Lower leg skin (tissue), 4 donors: ENCODE measurements at regions not wholly inside any gene's neighbourhood (a gene's known extent, or its start where the extent isn't known, plus 50 kb on each side); places are given as distances from the start of the nearest gene placed in this dataset.

ENCODE experiments used
- DNase-seq, 2 donors: peaks; one replicate each; pipeline ENCODE4 v3.0.0-alpha.2; 2019; ENCODE audit warnings: low spot score in 2 of 2
- H3K4me3 ChIP-seq: fragments of 200-600 bp; sonication (generic); 2 replicates; pipeline ENCODE4 v1.5.1; 2017; ENCODE audit warnings: mild to moderate bottlenecking, low read depth; ENCODE audit not compliant: poor library complexity, severe bottlenecking
- CTCF ChIP-seq, 3 donors: fragments of 450-650 bp; IDR thresholded peaks; one replicate each; pipeline ENCODE4 v1.5.1; 2016; ENCODE audit warnings: antibody characterized with exemption in 3 of 3, mild to moderate bottlenecking in 3 of 3, moderate library complexity in 2 of 3
- POLR2A ChIP-seq, 2 donors: fragments of 450-650 bp; IDR thresholded peaks; one replicate each; pipeline ENCODE4 v1.6.1; 2016 to 2017; ENCODE audit warnings: antibody characterized with exemption in 2 of 2, mild to moderate bottlenecking in 1 of 2, moderate library complexity in 1 of 2
- WGBS, 2 donors: methylation state at CpG; one replicate each; pipeline ENCODE4 v1.1.5; 2018; 5-methylcytosine and 5-hydroxymethylcytosine counted together
- intact Hi-C: fragments of 100-400 bp; cut with DNase I; formaldehyde crosslinking; loops from one replicate; pipeline ENCODE4 v1.15.0; 2023; ENCODE audit warnings: low total_unique reads

GRCh38 chr22:34709641-34710040 is 356.3 kb upstream of the ISX start:
- DNase-seq = no peak
- intact Hi-C loops = no loop called here
- 60% methylated on average over 2 of the region's 2 CpGs for WGBS, 2 donors
- H3K4me3 ChIP-seq = no peak overlapping the region
- TF ChIP-seq POLR2A (IDR thresholded peaks at IDR 0.05) = no peak
- TF ChIP-seq CTCF (IDR thresholded peaks at IDR 0.05) = no peak

GRCh38 chr22:34722901-34723300 is 343.1 kb upstream of the ISX start:
- DNase-seq = no peak
- WGBS, 2 donors = 61 to 68% methylated on average over 2 of the region's 2 CpGs
- intact Hi-C loops = no loop called here
- no peak for TF ChIP-seq CTCF (IDR thresholded peaks at IDR 0.05)
- no peak for TF ChIP-seq POLR2A (IDR thresholded peaks at IDR 0.05)
- H3K4me3 ChIP-seq = no peak overlapping the region

DNA sequence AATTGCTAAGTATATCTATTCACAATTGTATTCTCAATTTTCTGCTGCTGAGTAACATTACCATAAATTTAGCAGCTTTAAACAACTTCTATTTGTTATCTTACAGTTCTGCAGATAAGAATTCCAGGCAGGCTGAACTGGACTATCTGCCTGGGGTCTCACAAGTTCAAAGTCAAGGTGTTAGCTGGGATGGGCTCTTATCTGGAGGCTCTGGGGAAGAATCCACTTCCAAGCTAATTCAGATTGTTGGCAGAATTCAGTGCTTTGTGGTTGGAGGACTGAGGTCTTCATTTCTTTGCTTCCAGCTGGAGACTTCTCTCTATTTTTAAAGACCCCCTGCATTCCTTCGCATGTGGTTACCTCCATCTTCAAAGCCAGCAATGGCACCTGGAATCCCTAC is 329.9 kb upstream of the ISX start:
- WGBS, 2 donors = 81 to 97% methylated on average over 1 of the region's 1 CpG
- TF ChIP-seq CTCF (IDR thresholded peaks at IDR 0.05) (no peak), POLR2A (IDR thresholded peaks at IDR 0.05) (no peak)
- intact Hi-C loops = no loop called here
- no peak for DNase-seq
- no peak overlapping the region for H3K4me3 ChIP-seq

- intact Hi-C loops = no loop called here
- no peak overlapping the region for H3K4me3 ChIP-seq
- no peak for TF ChIP-seq POLR2A (IDR thresholded peaks at IDR 0.05)
- no peak for TF ChIP-seq CTCF (IDR thresholded peaks at IDR 0.05)
- WGBS, 2 donors = 26 to 41% methylated on average over 3 of the region's 3 CpGs
- no peak for DNase-seq
These were observed 327.1 kb upstream of the ISX start for GRCh38 chr22:34738661-34739400.

DNA sequence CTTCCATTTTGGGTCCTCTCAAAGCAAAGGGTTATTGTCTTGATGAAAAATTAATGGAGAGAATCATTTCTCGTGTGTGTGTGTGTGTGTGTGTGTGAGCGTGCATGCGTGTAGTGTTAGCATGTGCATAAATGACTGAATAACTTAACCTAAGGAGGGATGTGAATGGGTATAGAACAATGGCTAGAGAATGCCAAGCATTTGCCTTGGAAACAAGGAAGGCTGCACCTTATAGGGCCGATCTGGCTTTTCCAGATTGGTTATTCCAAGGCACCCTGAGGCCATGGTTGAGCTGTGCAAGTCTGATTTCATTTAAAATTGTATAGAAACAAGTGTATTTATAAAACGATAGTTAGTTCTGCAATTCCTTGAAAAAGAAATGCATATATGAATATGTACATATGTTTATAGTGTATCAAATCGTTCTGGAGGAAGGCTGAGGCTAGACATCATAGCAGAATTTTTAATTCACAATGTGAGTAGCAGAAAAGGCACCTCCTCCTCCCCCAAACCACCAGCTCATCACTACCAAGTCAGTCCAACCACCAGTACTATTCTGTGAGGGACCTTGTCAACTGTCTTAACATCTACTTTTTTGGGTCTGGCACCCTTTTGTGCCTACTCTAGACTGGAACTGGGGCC is 322.7 kb upstream of the ISX start:
- 63 to 69% methylated on average over 6 of the region's 6 CpGs for WGBS, 2 donors
- intact Hi-C loops = no loop called here
- TF ChIP-seq CTCF (IDR thresholded peaks at IDR 0.05) (no peak), POLR2A (IDR thresholded peaks at IDR 0.05) (no peak)

More for the DNA sequence above, 322.7 kb upstream of the ISX start:
- H3K4me3 ChIP-seq = no peak overlapping the region
- no peak for DNase-seq
